ENCODE measurements at regions not wholly inside any gene's neighbourhood (a gene's known extent, or its start where the extent isn't known, plus 50 kb on each side); places are given as distances from the start of the nearest gene placed in this dataset.

DNA sequence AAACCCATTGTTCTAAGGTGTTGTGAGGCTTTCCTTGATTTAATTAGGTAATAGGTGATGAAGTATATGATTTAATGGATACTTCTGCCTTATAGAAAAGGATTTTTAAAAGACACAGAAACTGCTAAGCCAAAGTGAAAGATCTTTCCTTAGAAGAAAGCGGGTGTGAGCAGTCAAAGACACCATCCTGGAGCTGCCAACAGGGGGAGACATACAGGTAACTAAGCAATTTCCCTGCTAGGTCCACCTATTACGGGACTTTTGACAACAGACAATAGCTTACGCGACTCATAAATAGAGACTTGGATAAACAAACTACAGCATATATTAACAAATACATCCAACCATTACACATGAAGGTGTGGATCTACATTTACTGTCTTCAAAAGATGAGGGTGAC, 669.5 kb downstream of the SQOR start:
- intact Hi-C loops (cut with micrococcal nuclease), result no loop called here
- Histone ChIP-seq H3K9me2 (ENCODE audit: insufficient read depth) (no peaks in the 10 kb centered on the region), H3K4me3 (replicated peaks in 1 of 2; ENCODE audit: low read depth in 1 of 2, low read length in 2 of 2) (no peak overlapping the region), H3K4me1 (ENCODE audit: control insufficient read depth in 1 of 2, insufficient read depth in 2 of 2, low read length in 2 of 2) (no peaks in the 10 kb centered on the region), H4K20me1 (ENCODE audit: insufficient read depth) (no peaks in the 10 kb centered on the region), H3K79me2 (ENCODE audit: insufficient read depth, low read length) (no peaks in the 10 kb centered on the region), H3K36me3 (ENCODE audit: control insufficient read depth in 1 of 2, insufficient read depth in 2 of 2, low read length in 2 of 2) (no peaks in the 10 kb centered on the region), H2AFZ (ENCODE audit: low read depth, low read length, poor library complexity, severe bottlenecking) (no peak overlapping the region), H3K9ac (ENCODE audit: low read length) (no peak overlapping the region), H3K27ac (ENCODE audit: low read depth, low read length) (no peak overlapping the region), H3K9me3 (ENCODE audit: control insufficient read depth in 1 of 2, insufficient read depth in 1 of 2, low read depth in 1 of 2, low read length in 2 of 2) (peaks cover 4 to 38% of the 10 kb centered on the region in 2 experiments; a peak in 2 of 4 replicates), H3K27me3 (ENCODE audit: insufficient read depth, low read length) (no peaks in the 10 kb centered on the region), H3K4me2 (ENCODE audit: low read length) (no peak overlapping the region)
- CTCF ChIA-PET, result no interaction called here
- ATAC-seq (no peak), DNase-seq (ENCODE audit: low read depth, low spot score) (no peak)
- BruUV-seq (replicated peaks), result no TSS peak
- POLR2A ChIA-PET, result no interaction called here
- RAD21 ChIA-PET (ENCODE audit: low non-redundant PET in 1 of 2, low total read pairs in 2 of 2, uncharacterized antibody in 2 of 2, unreplicated experiment in 2 of 2), result no interaction called here
- TF ChIP-seq POLR2A (IDR thresholded peaks at IDR 0.05; ENCODE audit: borderline replicate concordance, extremely low read depth, insufficient read depth, insufficient read length) (no peak), CTCF (IDR thresholded peaks at IDR 0.05 in 2 of 3, conservative IDR thresholded peaks at IDR 0.05 in 1 of 3; ENCODE audit: borderline replicate concordance in 1 of 3, insufficient read depth in 1 of 3, low read depth in 2 of 3, low read length in 2 of 3) (peak in 2 of 3 experiments; percentile 45 to 50; a peak in 3 of 6 replicates), EZH2phosphoT487 (IDR thresholded peaks at IDR 0.05; ENCODE audit: borderline replicate concordance) (no peak)

DNA sequence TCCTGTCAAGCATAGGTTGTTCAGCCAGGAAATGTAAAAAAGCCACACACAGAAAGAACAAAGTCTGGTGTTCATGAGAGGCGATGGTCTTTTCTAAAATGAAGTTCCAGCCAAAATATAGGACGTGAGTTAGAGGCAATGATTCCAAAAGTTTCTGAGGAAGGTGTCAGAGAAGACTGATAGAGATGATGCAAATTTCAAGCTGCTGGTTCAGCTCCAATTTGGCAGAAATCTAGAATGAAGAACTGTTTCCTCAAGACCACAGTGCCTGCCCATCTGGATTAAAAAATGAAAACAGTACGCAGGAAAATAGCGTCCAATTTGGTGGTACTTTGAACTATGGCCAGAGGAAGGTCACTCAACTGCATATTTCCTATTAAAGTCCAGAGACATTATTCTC, 672.9 kb downstream of the SQOR start:
- ChIA-PET RAD21 (ENCODE audit: low non-redundant PET in 1 of 2, low total read pairs in 2 of 2, uncharacterized antibody in 2 of 2, unreplicated experiment in 2 of 2) (no interaction called here), POLR2A (no interaction called here), CTCF (no interaction called here)
- BruUV-seq (replicated peaks), result no TSS peak
- Histone ChIP-seq H3K36me3 (ENCODE audit: control insufficient read depth in 1 of 2, insufficient read depth in 2 of 2, low read length in 2 of 2) (no peaks in the 10 kb centered on the region), H3K27me3 (ENCODE audit: insufficient read depth, low read length) (no peaks in the 10 kb centered on the region), H3K4me2 (ENCODE audit: low read length) (no peak overlapping the region), H3K27ac (ENCODE audit: low read depth, low read length) (no peak overlapping the region), H4K20me1 (ENCODE audit: insufficient read depth) (no peaks in the 10 kb centered on the region), H3K9me3 (ENCODE audit: control insufficient read depth in 1 of 2, insufficient read depth in 1 of 2, low read depth in 1 of 2, low read length in 2 of 2) (peaks cover 4 to 30% of the 10 kb centered on the region in 2 experiments; a peak in 2 of 4 replicates), H3K4me3 (replicated peaks in 1 of 2; ENCODE audit: low read depth in 1 of 2, low read length in 2 of 2) (no peak overlapping the region), H3K4me1 (ENCODE audit: control insufficient read depth in 1 of 2, insufficient read depth in 2 of 2, low read length in 2 of 2) (no peaks in the 10 kb centered on the region), H3K9ac (ENCODE audit: low read length) (no peak overlapping the region), H3K9me2 (ENCODE audit: insufficient read depth) (no peaks in the 10 kb centered on the region), H2AFZ (ENCODE audit: low read depth, low read length, poor library complexity, severe bottlenecking) (no peak overlapping the region), H3K79me2 (ENCODE audit: insufficient read depth, low read length) (no peaks in the 10 kb centered on the region)
- intact Hi-C loops (cut with micrococcal nuclease), result no loop called here
- no peak for ATAC-seq
- DNase-seq (ENCODE audit: low read depth, low spot score), result no peak
- TF ChIP-seq POLR2AphosphoS5 (IDR thresholded peaks at IDR 0.05; ENCODE audit: low read depth, low read length) (no peak), EGR1 (IDR thresholded peaks at IDR 0.05; ENCODE audit: low read depth) (no peak), CEBPB (IDR thresholded peaks at IDR 0.05; ENCODE audit: low read depth) (no peak), ZFX (IDR thresholded peaks at IDR 0.05) (no peak), ZBTB33 (IDR thresholded peaks at IDR 0.05; ENCODE audit: extremely low read depth, insufficient replicate concordance, low read length) (no peak), SIN3A (IDR thresholded peaks at IDR 0.05; ENCODE audit: low read depth) (no peak), EZH2 (IDR thresholded peaks at IDR 0.05) (no peak), ATF3 (IDR thresholded peaks at IDR 0.05) (no peak), MAX (IDR thresholded peaks at IDR 0.05) (no peak), EZH2phosphoT487 (IDR thresholded peaks at IDR 0.05; ENCODE audit: borderline replicate concordance) (no peak), SRF (IDR thresholded peaks at IDR 0.05; ENCODE audit: low read depth) (no peak)
- TF ChIP-seq, protein P1, sequence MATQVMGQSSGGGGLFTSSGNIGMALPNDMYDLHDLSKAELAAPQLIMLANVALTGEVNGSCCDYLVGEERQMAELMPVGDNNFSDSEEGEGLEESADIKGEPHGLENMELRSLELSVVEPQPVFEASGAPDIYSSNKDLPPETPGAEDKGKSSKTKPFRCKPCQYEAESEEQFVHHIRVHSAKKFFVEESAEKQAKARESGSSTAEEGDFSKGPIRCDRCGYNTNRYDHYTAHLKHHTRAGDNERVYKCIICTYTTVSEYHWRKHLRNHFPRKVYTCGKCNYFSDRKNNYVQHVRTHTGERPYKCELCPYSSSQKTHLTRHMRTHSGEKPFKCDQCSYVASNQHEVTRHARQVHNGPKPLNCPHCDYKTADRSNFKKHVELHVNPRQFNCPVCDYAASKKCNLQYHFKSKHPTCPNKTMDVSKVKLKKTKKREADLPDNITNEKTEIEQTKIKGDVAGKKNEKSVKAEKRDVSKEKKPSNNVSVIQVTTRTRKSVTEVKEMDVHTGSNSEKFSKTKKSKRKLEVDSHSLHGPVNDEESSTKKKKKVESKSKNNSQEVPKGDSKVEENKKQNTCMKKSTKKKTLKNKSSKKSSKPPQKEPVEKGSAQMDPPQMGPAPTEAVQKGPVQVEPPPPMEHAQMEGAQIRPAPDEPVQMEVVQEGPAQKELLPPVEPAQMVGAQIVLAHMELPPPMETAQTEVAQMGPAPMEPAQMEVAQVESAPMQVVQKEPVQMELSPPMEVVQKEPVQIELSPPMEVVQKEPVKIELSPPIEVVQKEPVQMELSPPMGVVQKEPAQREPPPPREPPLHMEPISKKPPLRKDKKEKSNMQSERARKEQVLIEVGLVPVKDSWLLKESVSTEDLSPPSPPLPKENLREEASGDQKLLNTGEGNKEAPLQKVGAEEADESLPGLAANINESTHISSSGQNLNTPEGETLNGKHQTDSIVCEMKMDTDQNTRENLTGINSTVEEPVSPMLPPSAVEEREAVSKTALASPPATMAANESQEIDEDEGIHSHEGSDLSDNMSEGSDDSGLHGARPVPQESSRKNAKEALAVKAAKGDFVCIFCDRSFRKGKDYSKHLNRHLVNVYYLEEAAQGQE (IDR thresholded peaks at IDR 0.05; ENCODE audit: low read depth), result no peak

Data from HCT116 (cell line).